Esophagus muscularis mucosa (tissue), 4 donors: ENCODE measurements at regions not wholly inside any gene's neighbourhood (a gene's known extent, or its start where the extent isn't known, plus 50 kb on each side); places are given as distances from the start of the nearest gene placed in this dataset.

Experiments
- EP300 ChIP-seq: sonication (generic); formaldehyde crosslinking; IDR thresholded peaks from one replicate; pipeline ENCODE4 v1.6.1; 2017; ENCODE audit warnings: antibody characterized with exemption
- POLR2A ChIP-seq: fragments of 450-650 bp; IDR thresholded peaks from one replicate; pipeline ENCODE4 v1.6.1; 2017; ENCODE audit warnings: antibody characterized with exemption, moderate library complexity, mild to moderate bottlenecking, low read depth
- TF ChIP-seq, protein P1 (sequence below), 3 experiments: fragments of 200-600 bp in 2 of 3; fragments of 450-650 bp in 1 of 3; sonication (generic) in 2 of 3; IDR thresholded peaks; one replicate each; pipeline ENCODE4 v1.5.1; 2017 to 2019; ENCODE audit warnings: antibody characterized with exemption in 3 of 3, mild to moderate bottlenecking in 2 of 3, moderate library complexity in 1 of 3

GRCh38 chr1:220983877-220984635 lies 104.8 kb downstream of the HLX start:
- TF ChIP-seq POLR2A: no peak
- TF ChIP-seq, protein P1, sequence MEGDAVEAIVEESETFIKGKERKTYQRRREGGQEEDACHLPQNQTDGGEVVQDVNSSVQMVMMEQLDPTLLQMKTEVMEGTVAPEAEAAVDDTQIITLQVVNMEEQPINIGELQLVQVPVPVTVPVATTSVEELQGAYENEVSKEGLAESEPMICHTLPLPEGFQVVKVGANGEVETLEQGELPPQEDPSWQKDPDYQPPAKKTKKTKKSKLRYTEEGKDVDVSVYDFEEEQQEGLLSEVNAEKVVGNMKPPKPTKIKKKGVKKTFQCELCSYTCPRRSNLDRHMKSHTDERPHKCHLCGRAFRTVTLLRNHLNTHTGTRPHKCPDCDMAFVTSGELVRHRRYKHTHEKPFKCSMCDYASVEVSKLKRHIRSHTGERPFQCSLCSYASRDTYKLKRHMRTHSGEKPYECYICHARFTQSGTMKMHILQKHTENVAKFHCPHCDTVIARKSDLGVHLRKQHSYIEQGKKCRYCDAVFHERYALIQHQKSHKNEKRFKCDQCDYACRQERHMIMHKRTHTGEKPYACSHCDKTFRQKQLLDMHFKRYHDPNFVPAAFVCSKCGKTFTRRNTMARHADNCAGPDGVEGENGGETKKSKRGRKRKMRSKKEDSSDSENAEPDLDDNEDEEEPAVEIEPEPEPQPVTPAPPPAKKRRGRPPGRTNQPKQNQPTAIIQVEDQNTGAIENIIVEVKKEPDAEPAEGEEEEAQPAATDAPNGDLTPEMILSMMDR (IDR thresholded peaks at IDR 0.05): no peak
- TF ChIP-seq EP300: no peak
